ENCODE measurements at regions not wholly inside any gene's neighbourhood (a gene's known extent, or its start where the extent isn't known, plus 50 kb on each side); places are given as distances from the start of the nearest gene placed in this dataset.
"Not testable (repeated sequence)": the region's sequence is repeated elsewhere in the genome, so short reads cannot be mapped to it uniquely, and the experiment has no call there.

- no peak for DNase-seq
Measured at GRCh38 chr2:209208211-209208610, 215.6 kb upstream of the MAP2 start.

- no peak for DNase-seq
Measured at GRCh38 chr2:209209943-209210342, 213.9 kb upstream of the MAP2 start.

GRCh38 chr2:209230560-209230959 is 193.3 kb upstream of the MAP2 start:
- DNase-seq, result no peak

GRCh38 chr2:209236377-209236776 is 187.5 kb upstream of the MAP2 start:
- no peak for DNase-seq

- DNase-seq, result no peak
Measured at GRCh38 chr2:209238765-209239584, 184.9 kb upstream of the MAP2 start.

GRCh38 chr2:209239585-209239938 is 184.3 kb upstream of the MAP2 start:
- DNase-seq, result no peak

- no peak for DNase-seq
Measured at GRCh38 chr2:209240204-209240603, 183.6 kb upstream of the MAP2 start.

- DNase-seq, result no peak
Measured at GRCh38 chr2:209253544-209253943, 170.3 kb upstream of the MAP2 start.

- no peak for DNase-seq
Measured at GRCh38 chr2:209259767-209260166, 164.1 kb upstream of the MAP2 start.

- DNase-seq, result no peak
Measured at GRCh38 chr2:209260281-209260680, 163.6 kb upstream of the MAP2 start.

- DNase-seq, result not testable (repeated sequence)
Measured at GRCh38 chr2:209261366-209262053, 162.3 kb upstream of the MAP2 start.

GRCh38 chr2:209269024-209269423 is 154.8 kb upstream of the MAP2 start:
- no peak for DNase-seq

GRCh38 chr2:209276000-209276399 is 147.8 kb upstream of the MAP2 start:
- DNase-seq, result no peak

GRCh38 chr2:209277444-209277843 is 146.4 kb upstream of the MAP2 start:
- DNase-seq, result no peak

- DNase-seq, result no peak
Measured at GRCh38 chr2:209298601-209299000, 125.2 kb upstream of the MAP2 start.

GRCh38 chr2:209299478-209299877 is 124.4 kb upstream of the MAP2 start:
- DNase-seq, result not testable (repeated sequence)

GRCh38 chr2:209300766-209301165 is 123.1 kb upstream of the MAP2 start:
- not testable (repeated sequence) for DNase-seq

- DNase-seq, result no peak
Measured at GRCh38 chr2:209305026-209305425, 118.8 kb upstream of the MAP2 start.

GRCh38 chr2:209305746-209306196 is 118.1 kb upstream of the MAP2 start:
- DNase-seq, result no peak

GRCh38 chr2:209307161-209308001 is 116.5 kb upstream of the MAP2 start:
- DNase-seq, result no peak

- no peak for DNase-seq
Measured at GRCh38 chr2:209308415-209308814, 115.4 kb upstream of the MAP2 start.

GRCh38 chr2:209311948-209312347 is 111.9 kb upstream of the MAP2 start:
- DNase-seq, result no peak

GRCh38 chr2:209312450-209312849 is 111.4 kb upstream of the MAP2 start:
- not testable (repeated sequence) for DNase-seq
